HT-29 (cell line): ENCODE measurements at regions not wholly inside any gene's neighbourhood (a gene's known extent, or its start where the extent isn't known, plus 50 kb on each side); places are given as distances from the start of the nearest gene placed in this dataset.

Experiments used
- DNase-seq: peaks from one replicate; pipeline ENCODE4 v3.0.0-alpha.2; 2015; ENCODE audit warnings: low spot score

DNA sequence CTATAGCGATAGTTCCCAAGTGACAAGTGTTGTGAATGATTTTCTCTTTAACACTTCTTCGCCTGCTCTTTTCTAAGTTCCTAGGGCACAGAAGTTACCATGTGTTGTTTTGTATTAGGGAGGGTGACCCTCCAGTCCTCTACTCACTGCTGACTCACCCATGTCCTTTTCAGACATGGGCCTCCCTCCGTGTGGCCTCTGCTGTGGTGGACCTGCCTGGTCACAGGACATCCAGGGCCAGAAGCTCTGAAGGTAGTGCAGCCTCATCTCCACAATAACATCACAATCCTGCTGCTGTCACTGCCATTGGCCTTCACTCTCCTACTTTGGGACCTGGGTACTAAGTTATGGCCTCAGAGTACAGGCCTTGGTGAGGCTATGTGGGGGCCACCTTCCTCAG lies 87.1 kb upstream of the TNFAIP3 start:
- DNase-seq: no peak

DNA sequence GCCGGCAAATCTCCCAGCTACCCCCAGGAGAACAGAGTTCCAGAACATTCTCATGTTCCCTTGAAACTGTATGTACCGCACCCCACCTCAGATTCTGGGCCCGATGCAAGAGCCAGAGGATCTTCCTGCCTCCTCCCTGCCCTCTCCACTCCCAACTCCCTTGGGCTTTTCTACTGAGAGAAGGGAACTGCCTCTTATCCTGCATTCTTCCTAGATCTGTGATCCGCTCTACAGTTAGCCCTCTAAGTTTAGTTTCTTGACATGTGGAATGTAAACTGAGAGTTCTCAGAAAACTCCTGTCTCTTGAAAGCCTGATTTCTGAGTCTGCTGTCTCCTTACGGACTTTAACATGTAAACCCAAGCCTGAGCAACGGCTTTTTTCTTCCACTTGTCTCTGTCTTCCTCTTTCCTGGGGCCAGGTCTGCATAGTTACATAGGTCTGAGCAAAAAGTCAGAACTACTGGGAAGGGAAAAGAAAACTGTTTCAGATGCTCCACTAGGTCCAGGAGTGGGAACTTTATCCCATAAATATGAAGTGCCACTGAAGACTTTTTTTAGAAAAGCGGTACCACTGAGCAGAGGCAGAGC lies 86.5 kb upstream of the TNFAIP3 start:
- DNase-seq: no peak

DNA sequence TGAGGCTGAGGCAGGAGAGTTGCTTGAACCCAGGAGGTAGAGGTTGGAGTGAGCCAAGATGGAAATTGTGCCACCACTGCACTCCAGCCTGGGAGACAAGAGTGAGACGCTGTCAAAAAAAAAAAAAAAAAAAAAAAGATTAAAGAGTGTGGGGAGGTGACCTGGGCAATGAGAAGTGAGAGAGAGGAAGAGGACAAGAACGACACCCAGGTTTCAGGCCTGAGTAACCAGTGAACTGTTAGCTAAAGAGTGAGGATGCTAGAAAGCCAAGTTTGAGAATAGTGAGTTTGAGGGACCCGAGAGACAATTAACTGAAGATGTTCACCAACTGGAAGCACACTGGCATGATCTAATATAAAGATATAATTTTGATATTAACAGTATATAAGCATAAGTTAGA lies 85.4 kb upstream of the TNFAIP3 start:
- DNase-seq: no peak

DNA sequence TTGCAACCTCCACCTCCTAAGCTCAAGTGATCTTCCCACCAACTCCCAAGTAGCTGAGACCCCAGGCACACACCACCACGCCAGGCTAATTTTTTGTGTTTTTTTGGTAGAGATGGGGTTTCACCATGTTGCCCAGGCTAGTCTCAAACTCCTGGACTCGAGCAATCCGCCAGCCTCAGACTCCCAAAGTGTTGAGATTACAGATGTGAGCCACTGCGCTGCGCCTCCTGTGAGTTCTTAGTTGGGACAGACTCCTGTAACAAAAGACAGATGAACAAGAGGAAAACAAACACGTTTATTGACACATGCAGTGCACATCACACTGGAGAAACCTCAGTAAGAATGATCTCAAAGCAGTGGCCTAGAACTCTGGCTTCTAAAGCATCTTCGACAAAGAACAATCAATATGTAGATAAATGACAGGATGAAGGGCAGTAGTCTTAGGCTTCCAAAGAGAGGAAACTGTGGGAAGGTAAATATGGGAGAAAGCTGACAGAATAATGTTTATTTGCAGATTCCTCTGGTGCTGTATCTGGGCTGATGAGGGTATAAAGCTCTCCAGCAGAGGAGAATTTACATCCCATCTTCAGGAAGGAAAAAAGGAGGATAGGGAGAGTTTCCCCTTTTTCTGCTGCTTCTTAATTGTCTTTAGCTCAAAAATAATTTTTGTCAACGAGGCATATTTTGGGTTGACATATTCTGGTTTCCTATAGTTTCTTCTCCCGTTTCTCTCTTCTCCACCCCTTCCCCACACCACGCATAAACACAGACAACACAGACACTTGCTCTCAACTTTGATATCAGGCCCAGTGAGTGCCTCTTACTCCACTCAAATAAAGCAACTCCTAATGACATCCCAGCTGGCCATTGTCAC lies 84.7 kb upstream of the TNFAIP3 start:
- no peak for DNase-seq

DNA sequence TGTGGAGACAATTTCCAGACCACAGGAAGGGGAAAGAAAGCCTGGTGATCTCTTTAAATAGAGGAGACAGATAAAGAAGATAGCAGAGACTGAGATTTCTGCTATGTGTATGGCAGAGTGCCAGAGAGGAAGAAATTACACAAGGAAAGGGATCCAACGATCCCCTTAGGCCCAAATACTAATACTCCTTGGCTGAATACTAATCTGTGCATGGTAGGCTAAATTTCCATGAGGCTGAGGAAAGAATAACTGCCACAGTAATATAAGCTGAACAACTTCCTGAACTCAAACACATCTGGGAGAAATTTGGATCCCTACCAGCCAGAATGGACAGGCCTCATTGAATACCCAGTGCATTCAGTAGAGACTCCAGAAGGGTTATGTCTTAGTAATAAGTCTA lies 83.3 kb upstream of the TNFAIP3 start:
- no peak for DNase-seq

DNA sequence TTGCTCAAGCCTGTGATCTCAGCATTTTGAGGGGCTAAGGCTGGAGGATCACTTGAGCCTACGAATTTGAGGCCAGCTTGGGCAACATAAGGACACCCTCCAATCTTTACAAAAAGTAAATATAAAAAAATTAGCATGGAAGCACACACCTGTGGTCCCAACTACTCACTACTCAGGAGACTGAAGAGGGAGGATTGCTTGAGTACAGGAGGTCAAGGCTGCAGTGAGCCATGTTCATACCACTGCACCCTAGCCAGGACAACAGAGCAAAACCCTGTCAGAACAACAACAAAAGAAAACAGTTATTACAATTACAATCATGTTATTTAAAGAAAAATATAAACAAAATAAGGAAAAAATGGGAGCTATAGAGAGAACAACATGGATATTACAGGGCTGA lies 82.5 kb upstream of the TNFAIP3 start:
- DNase-seq: no peak

DNA sequence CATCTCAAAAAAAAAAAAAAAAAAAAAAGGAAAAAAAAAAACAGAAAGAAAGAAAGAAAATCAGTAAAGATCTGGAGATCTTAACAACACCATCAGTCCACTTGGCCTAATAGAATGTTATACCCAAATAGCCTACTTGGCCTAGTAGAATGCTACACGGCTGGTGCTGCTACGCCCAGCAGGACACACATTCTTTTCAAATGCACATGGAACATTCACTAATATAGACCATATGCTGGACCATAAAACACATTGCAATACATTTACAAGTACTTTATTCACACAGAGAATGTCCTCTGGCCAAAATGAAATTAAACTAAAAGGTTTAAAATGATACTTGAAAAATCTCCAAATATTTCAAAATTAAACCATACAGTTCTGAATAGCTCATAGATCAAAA lies 80.0 kb upstream of the TNFAIP3 start:
- DNase-seq: no peak

DNA sequence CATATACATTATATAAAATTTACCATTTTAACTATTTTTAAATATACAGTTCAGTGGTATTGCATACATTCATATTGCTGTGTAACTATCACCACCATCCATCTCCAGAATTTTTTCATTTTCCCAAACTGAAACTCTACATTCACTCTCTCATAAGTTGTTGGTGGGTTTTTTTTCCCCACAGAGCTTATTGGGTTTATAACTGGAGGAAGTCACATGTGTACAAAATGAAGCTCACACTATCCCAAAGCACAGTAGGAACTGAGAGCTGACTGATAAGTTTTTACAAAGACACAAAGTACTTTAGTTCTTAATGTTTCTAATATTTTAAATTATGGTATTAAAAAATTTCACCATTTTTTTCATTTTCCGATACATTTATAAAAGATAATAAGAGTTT lies 78.8 kb upstream of the TNFAIP3 start:
- no peak for DNase-seq

DNA sequence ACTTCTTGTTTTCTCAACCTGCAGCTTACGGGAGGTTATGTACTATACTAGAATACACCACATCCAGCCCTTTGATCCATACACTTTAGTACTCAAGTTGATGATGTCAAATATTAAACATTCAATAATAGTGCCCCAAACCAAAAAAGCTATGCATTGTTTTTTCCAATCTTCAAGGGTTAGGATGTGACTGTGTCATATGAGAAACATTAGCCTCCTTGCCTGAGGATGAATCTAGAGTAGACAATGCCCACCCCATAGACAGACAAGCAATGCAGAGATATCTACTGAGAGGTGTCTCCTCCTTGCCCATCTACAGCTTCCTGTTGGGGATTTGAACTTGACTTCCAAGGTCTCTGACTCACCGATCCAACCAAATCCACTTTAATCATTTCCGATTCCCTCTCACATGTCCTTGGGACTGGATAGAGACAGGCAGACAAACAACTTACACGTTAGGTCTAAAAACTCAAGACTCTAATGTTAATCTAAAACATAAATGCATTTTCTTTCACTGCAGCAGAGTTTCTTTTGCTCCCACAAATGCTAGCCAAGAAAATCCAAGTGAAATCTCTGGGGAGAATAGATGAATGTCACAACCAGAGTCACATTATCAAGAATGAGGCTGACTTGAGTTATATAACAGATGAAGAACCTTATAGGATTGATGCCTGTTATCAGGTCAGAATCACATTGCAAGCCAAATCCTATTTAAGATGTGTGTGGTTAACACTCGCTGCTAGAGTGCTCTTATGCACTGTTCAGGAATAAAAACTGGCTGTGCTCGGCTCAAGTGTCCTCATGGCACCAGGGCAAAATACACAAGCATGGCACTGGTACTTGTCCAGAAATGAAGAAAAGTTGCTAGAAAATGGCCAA lies 75.5 kb upstream of the TNFAIP3 start:
- DNase-seq: no peak

DNA sequence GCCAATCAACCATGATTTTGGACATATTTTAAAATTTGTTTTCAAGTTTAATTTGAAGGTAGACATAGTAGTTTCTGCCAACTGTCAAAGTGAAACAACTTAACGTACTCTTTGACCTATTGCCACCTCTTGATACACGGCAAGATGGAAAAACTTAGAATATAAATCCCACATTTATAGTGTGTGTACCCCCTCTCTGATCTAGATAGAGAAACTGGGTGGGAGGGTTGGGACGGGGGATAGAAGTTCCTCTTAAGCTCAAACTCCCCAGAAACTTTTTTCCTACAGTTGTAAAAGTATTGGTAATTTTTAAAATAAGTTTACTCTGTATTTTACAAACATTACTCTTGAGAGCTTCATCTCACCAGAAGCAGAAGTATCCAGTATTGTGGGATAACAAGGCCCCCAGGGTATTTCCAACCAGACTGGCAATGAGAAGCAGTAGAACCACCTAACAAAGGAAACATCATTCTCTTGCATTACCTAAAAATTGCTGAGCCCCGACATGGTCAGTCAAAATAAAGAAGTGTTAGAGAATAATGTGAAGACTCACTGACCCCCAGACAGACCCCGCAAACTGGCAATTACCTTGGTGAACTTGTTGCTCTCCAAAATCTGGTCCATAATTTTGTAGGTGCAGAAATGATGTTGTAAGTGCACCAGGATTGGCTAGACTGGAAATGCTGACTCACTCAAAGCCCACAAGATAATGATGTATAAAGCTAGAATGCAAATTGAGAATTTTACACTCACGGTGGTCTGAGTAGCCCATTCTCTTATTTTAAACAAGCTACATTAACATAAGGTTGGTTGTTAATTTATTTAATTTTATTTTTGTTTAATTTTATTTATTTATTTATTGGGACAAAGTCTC lies 74.7 kb upstream of the TNFAIP3 start:
- no peak for DNase-seq

DNA sequence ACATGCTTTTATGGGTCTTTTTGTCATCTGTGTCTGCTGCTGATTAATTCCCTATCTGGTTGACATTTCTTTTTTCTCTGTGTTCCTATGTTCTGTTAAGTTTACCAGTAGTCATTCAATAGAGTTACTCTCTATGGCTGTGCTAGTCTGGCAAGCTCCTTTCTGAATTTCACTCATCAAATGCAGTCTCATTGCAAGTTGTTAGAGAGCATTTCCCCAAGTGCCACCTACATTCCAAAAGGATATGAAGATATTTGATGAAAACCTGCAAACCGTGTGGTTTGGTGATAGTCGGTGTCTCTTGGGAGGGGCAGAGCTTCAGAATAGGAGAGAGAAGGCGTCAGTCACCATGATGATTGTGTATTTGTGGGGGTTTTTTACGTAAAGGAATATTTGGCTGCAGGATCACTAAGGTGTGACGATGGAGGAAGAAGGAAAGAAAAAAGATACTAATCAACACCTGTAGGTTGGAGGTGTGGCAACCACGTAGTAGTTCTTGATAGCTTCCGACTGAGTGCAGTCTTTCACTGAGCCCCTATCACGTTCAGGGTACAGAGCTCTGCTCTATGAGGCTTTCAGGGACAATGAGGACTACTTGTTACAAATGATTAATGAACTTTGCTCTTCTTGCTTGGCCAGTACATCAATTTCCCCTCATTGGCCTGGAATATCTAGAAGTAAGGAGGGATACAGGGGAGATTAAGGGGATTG lies 73.1 kb upstream of the TNFAIP3 start:
- no peak for DNase-seq

DNA sequence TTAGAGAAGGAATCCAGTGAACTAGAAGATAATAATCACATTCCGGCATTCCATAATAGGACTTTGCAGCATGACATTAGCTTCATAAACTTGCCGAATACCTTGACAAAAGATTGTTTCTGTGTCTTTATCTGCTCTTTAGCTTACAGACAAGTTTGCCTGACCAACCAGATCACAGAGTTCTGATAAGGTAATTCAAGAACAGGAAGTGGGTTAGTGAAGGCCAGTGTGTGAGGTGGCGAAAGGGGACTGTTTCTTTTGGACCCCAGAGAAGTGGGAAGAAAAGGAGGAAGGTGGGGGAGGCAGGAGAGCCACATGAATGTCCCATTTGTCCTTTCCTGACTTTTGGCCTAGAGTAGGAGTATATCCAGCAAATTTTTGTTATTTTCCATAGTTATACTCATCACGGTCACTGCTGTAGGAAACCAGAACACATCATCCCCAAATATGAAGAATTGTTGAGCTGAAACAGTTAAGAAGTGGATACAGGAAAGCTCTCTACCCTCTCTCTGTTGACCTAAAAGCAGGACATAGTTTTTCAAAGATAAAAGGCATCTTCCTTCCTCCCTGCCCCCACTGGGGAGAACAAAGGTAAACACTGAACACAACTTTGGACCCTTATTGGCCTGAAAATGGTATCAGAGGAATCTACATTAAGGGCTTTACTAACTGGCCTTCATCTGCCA lies 72.4 kb upstream of the TNFAIP3 start:
- no peak for DNase-seq

DNA sequence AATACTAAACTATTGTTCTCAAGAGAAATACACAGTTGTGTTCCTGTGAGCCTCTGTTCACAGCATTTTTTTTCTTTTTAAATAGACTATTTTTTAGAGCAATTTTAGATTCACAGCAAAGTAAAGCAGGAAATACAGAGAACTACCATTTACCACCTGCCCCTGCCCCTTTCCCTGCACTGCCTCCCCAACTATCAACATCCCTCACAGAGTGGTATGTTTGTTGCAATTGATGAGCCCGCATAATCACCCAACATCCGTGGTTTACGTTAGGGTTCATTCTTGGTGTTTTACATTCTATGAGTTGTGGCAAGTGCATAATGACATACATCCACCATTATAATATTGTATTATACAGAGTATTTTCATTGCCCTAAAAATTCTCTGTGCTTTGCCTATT lies 71.6 kb upstream of the TNFAIP3 start:
- no peak for DNase-seq

DNA sequence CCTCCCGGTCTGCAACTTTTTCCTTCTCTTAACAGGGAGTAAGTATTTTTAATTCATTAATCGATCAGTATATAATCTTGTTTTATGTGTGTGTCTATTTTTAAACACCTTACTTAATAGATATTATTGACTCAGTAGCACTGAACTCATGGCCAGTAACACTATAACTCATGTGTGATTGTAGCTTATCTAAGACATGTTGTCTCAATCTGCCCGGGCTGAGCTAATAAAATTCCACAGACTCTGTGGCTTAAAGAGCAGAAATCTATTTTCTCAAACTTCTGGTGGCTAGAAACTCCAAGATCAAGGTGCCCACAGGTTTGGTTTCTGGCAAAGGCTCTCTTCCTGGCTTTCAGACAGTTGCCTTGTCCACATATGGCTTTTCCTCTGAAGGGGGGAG lies 68.8 kb upstream of the TNFAIP3 start:
- DNase-seq: no peak

DNA sequence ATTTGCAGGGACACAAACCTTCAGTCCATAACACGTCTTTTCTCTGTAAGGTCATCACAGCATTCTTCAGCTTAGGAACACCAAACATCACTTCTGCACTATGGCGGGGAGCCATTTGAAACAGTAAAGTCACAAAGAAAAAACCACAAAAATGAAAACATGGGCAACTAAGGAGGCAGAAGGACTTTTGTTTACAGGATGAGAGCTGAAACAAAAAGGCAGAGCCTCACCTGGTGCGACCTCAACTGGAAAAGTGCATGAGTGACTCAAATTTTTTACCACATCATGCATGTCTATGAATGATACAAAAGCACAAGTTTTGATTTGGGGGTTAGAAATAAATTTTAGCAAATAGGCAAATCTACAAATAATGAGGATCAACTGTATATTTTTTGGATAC lies 68.2 kb upstream of the TNFAIP3 start:
- DNase-seq: no peak

DNA sequence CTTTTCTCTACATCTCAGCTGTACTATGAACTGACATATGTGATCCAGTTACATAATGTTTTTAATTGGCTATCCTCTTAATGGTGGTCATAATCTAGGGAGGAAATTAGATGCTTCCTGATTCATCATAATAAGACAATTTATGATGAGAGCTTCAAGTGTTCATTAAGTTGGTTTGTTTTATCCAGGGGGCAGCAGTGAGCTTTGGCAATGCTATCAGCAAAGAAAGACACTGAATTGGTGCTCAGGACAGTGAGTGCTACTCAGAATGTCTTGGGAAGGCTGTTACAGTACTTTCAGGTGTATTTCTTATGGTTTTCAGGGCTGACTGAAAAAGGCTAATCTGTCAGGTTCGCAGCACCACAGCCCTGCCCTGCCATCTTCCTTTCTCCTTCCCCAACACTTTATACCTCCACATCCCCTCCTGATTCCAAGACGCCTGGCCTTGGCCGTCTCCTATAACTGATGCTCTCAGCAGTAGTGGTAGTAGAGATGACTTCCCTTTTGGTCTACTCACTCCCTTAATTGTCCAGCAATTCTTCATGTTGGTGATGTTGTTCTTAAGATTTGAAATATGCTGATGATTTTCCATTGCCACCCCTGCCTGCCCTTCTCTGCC lies 67.0 kb upstream of the TNFAIP3 start:
- peak; percentile 70 for DNase-seq

DNA sequence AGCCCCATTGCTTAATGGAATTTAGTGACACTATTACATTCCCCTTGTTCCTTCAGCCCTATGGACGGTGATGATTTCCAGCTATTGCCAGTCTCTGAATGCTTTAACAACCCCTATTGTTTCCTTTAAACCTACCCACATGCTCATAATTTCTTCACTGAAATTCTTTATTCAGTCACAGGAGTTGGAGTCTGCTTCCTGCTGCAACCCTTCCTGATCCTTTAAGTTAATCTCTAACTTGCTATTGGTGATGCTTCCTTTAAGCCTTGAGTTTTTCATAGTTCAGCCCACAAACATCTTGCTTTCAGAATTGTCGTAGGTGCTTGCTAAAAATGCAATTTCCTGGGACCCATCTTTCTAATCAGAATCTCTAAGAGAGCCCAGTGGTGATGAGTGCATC lies 66.3 kb upstream of the TNFAIP3 start:
- no peak for DNase-seq

DNA sequence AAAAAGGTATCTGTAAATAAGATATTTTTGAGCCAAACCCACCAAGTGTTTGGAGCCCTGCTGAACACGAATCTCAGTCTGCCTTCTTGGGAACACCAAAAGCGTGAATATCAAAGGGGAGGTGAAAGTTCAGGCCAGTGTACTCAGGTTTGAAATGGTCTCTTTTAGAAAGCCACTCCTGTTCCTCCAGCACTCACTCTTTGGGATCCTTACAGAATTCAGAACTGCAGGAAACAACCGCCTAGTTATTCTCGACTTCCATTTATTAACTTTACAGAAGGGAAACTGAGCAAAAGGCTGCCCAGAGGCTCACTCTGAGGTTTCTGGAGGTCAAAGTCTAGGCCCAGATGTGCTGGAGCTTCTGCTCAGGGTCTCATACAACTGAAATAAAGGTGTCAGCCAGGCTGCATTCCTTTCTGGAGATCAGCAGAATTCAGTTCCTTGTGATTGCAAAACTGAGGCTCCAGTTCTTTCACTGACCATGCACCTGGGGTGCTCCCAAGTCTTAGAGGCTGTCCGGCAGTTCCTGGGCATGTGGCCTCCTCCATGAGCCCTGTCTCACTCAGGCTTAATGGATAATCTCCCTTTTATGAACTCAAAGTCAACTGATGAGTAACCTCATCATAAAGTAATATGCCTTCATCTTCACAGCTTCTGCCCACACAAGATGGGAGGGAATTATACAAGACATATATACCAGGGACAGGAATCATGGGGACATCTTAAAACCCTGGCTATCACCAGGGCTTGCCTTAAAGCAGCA lies 65.5 kb upstream of the TNFAIP3 start:
- no peak for DNase-seq
